Stimulated activated CD8-positive, alpha-beta memory T cell treated with anti-CD3 and anti-CD28 coated beads, Interleukin-12 subunit alpha, Interleukin-12 subunit beta, amount 100 ng/mL, for 24 hours (primary cell): ENCODE measurements at regions not wholly inside any gene's neighbourhood (a gene's known extent, or its start where the extent isn't known, plus 50 kb on each side); places are given as distances from the start of the nearest gene placed in this dataset.
"Not testable (repeated sequence)": the region's sequence is repeated elsewhere in the genome, so short reads cannot be mapped to it uniquely, and the experiment has no call there.

Experiments
- DNase-seq: peaks from one replicate; pipeline ENCODE4 v3.0.0-alpha.2; 2020; ENCODE audit errors: extremely low read depth

DNA sequence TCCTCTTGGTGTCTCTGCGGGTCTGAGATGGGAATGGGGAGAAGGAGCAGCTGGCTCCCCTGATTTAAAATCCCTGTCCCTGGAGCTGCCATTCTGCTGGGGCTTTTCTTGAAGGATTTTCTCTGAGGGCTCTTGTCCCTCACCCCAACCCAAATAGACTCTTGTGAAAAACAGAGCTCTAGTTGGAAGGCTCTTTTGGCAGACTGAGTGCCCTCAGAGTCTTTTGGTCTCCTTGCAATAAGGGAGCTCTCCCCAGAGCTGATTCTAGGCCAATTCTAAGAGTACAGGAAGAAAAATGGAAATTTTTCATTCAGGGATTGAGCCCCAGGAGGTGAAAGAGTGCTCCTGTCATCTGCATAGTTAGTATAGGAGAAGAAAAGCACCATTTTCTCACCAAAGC is 238.3 kb downstream of the COG6 start:
- DNase-seq: no peak

DNA sequence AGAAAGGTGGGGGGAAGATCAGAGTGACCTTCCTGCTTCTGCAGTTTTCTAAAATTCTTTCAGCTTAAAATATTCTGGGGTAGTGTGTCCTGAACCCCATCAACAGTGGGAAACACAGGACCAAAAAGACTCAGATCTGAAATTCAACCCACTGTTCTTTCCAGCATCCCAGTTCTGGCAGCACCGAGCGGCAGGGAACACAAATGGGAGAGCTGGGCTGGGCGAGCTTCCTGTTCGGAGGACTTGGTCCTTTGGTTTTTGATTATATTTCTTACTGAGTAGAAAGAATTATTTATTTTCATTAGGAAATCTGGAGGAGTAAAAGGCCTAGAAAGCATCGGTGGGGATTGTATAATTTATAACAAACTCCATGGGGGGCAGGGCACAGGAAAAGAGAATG is 239.1 kb downstream of the COG6 start:
- no peak for DNase-seq

DNA sequence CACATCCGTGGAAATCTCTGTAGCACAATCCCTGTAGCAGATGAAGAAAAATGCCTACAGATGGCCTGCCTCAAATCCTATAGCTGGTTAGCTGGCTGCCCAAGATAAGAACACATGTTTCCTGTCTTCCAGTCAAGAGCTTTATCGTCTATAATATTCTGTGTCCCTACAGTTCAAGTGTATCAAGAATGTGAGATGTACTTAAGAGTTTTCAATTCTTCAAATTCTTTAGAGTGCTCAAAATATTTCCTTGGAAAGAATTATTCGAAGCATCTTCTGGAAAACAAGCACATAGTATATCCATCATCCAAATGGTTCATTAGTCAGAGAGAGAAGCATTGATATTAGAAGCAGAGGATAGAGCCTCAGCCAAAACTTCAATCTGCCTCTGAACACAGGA is 239.8 kb downstream of the COG6 start:
- no peak for DNase-seq

DNA sequence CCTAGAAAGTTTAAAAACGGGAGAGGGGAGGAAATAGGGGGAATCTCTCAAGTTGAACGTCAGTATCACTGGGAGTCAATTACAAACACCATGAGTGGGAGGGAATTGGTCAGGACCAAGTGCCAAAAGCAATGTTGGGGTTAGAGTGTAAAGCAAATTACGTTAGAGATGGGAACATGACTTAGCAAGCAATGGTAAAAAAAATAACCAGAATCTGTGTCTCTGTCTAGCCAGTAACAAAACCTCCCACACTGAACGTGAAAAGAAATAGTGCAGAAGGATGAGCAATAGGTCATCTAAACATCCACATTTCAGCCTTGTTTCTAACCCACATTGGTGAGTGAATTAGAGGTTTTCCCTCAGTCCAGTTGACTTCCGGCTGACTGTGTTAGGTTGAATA is 242.2 kb downstream of the COG6 start:
- no peak for DNase-seq

DNA sequence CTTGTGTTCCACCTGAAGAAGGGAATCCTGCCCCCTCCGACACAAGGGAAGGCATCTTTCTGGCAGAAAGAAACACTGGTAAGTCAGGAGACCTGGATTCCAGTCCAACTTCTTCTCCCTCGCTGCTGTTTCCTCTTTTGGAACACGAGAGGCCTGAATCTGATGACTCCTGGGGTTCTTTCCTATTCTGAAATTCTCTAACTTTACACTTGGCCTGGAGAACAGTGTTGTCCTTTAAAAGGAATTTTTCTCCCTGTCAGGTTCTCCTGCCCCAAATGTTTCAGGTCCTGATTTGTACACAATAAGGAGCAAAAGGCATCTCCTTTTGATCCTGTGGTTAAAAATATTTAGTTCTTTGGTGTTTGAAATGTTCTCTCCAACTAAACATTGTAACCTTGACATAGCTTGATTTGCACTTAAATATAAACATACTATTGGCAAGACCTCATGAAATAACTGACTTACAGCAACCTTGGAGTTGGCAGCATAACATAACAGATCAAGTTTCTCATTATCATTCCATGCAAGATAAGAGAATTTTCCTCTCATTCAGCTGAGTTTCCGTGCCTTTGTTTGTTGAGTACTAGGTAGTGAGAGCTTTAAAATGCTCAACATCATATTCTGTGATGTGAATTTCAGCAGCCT is 244.8 kb downstream of the COG6 start:
- no peak for DNase-seq

DNA sequence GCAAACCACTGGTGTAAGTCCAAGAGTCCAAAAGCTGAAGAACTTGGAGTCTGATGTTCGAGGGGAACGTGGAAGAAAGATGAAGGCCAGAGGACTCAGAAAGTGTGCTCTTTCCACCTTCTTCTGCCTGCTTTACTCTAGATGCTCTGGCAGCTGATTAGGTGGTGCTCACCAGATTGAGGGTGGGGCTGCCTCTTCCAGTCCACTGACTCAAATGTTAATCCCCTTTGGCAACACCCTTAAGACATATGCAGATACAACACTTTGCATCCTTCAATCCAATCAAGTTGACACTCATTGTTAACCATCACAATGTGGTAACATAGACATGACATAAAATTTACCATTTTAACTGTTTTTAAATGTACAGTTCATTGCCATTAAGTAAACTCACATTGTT is 249.5 kb downstream of the COG6 start:
- no peak for DNase-seq

DNA sequence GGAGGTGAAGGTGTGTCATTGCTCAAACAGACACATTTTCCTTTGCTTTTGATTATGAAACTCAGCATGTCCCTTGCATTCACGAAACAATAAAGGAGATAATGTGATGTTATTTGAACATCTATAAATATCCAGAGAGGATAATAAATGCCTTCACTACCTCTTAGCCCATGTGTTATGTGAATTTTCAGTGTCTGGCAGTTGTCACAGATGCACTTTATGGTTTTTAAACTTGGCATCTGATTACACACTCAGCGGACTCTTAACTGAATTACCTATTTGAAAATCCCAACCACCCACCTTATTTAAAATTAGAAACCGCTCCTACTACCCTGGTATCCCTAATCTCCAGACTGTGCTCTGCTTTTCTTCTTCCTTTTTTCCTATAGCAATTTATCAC is 254.2 kb downstream of the COG6 start:
- DNase-seq: no peak

DNA sequence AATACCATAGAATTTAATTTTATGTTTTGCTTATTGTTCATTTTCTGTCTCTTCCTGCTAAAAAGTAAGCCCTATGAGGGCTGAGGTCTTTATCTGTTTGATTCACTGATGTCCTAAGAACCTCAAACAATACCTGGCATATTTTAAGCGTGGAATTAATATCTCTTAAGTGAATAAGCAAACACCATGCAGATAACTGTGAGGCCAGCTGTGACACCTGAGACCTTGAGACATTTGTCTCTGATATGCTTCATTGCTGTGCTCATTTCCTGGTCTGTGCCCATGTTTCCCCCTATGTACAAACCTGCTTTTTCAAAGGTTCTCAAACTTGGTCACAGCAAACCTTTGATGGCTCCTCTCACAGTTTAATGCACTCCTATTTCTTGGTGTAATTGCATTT is 254.6 kb downstream of the COG6 start:
- no peak for DNase-seq

DNA sequence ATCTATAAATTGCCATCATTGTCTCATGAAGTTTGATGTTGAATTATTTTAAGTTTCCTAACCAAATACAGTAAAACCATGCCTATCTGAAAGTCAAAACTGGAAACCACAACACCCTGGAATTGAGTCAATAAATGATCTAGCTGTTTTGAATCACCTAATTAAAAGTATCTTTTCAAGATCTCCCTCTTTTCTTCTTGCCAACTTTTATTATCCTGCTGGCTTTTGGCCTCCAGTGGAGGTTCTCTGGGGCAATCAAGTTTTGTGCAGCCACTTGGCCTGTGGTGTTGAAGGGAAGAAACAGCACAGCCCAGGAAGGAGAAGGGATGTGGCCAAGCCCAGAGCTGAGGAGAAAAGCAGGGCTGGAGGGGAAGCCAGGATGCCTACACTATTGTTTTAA is 255.4 kb downstream of the COG6 start:
- no peak for DNase-seq

DNA sequence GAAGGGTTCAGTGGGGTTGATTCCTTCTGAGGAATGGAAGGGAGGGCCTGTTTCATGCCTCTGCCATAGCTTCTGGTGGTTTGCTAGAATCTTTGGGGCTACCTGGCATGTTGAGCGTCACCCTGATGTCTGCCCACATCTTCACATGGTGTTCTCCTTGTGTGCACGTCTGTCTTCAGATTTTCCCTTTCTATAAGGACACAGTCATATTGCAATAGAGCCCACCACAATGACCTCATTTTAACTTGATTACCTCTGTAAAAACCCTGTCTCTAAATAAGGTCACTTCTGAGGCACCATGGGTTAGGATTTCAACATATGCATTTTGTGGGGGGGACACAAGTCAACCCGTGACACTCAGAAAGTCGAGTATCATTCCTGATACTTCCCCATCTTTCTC is 257.9 kb downstream of the COG6 start:
- no peak for DNase-seq

DNA sequence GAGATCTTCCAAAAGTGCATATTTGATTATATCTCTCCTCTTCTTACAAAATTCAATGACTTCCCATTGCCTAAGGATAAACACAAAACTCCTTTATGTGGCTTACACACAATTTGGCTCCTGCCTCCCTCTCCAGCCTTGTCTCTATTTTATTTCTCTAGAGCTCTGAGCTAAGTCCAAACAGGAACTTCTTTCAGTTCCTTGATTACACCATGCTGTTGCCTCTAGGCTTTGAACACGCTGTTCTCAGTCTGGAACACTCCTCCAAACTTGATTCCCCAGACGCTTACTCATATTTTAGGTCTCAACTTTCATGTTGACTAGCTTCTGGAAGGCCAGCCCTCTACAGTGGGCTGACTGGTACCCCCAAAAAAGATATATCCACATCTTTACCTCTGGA is 258.5 kb downstream of the COG6 start:
- no peak for DNase-seq

DNA sequence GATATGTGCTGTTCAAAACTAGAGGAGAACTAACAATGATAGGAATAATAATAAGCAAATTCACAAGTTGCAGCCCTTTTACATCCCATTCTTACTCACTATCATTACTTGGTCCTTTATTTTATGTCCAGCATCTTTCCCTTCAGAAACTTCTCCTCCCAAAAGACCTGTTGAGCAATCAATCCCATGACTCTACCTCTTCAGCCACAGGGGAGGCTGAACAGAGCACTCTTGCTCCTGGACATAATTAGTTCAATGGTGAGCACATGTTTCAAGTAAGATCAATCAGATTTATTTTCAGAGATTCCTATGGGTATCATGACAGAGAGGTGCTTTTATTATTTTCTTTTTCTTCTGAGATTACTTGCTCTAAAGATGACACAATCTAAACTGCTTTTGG is 260.0 kb downstream of the COG6 start:
- DNase-seq: no peak

DNA sequence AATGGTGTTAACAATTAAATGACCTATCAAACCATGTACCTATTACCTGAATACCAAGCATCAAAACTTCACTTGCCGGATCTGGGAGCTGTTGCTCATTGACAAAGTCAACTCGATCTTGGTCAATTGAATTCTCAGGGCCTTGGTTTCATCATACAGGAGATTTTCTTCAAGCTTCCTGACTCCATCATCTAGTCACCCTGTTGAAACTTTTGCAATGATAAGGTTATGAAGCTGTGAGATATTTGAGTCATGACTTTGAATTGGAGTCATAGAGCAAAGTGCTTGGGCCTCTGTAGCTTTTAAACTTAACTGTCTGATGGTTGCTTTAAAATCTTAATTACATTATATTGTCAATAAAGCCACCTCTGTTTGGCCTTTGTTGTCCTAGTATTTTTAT is 260.9 kb downstream of the COG6 start:
- no peak for DNase-seq

DNA sequence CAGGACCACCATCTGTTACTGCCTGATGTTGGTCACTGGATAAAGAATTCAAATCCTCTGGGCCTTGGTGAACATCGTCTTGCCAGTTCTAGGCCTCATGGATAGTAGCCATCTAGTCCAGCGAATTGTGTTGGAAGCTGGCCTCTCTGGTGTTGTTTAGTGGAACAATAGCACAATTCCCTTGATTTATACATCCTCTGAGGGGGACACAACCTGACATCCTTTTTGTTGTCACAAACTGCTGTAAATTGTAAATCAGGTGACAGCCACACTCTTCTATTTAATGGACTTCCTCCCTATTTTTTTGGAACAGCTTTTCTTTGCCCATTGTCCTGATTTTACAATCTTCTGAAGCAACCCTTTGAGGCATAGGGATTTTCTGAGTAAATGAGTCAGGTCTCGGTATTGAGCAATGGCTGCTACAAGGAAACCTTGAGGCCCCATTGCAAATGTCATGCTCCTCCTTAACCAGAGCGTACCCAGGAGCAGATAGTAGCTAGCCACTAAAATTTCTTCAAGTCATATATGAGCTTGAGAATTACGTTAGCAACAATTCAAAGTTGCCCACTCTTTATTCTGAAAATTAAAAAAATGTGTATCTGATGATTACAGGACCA is 263.3 kb downstream of the COG6 start:
- no peak for DNase-seq

DNA sequence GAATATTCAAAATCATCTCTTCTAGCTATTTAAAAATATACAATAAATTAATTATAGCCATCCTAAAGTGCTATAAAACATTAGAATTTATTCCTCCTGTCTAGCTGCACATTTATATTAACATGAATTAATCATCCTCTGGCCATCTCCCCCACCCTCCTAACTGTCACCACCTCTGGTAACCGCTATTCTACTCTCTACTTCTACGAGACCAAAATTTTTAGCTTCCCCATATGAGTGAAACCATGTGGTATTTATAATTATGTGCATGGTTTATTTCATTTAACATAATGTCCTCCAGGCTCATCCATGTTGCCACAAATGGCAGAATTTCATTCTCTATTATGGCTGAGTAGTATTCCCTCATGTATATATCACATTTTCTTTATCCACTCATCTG is 265.2 kb downstream of the COG6 start:
- no peak for DNase-seq

DNA sequence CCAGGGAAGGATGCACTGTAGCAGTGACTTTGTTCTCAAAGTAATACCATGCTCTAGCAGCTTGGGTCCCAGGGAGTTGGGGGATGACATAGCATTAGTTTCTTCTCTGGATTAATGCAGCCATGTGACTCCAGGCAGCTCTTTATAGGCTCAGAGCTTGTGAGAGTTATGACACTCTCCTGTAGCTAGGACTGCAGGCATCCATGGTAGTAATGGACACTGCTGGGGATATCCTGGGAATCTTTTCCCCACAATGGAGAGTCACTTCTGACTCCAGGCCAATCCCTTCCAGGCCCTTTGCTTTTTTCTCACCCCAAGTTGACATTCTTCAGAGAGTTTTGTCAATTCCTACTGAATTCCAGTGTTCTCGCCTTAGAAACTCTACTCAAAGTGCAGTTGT is 270.9 kb downstream of the COG6 start:
- no peak for DNase-seq

DNA sequence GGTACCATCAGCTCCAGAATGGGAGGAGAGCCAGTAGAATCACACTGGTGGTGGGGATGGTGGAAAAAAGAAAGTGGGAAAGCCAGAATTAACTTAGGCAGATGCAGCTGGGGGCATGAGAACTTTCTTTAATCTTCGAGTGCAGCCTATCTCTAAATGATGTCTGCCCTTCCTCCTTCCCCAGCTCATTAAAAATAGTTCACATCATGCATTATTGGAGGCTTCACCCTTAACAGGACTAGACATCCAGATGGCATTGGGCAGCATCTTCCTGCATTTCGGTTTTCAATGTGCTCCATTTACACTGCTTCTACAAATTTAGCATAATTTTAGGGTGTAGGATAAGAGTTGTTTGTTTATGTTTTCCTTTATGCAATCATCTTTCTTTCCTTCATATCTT is 272.8 kb downstream of the COG6 start:
- no peak for DNase-seq

DNA sequence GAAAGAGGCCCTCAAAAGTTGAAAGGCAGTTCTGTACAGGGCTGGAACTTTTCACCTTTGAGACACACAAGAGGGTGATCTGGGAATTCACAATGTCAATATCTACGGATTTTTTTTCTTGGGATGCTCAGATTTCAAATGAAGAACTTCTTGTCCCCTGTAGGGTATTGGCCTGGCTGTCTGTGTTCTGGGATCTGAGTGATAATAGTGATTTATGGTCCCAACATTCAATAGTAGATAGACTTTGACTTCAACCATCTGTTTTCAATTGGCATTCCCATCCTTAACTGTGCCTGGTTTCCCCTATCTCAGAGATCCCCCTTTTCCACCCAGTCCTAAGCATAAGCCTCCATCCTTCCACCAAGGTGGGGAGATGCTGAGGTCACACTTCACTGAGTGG is 274.1 kb downstream of the COG6 start:
- no peak for DNase-seq

DNA sequence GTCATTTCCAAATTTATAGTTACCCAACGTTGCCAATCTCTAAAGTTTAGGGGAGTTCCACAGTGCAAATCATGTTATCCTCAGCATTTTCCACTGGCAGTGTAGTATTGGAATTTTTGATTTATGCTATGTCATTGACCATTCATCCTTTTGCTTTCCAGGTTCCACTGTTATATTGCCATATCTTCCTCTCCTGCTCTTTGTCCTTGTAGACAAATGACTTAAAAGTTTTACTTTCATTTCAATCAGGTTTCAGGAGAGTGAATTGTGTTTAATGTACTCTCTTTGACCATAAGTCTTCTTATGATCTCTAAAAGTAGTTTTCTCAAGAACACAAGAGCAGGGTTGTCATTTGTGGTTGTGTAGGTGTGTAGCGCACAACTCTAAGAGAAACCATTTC is 274.6 kb downstream of the COG6 start:
- DNase-seq: no peak

DNA sequence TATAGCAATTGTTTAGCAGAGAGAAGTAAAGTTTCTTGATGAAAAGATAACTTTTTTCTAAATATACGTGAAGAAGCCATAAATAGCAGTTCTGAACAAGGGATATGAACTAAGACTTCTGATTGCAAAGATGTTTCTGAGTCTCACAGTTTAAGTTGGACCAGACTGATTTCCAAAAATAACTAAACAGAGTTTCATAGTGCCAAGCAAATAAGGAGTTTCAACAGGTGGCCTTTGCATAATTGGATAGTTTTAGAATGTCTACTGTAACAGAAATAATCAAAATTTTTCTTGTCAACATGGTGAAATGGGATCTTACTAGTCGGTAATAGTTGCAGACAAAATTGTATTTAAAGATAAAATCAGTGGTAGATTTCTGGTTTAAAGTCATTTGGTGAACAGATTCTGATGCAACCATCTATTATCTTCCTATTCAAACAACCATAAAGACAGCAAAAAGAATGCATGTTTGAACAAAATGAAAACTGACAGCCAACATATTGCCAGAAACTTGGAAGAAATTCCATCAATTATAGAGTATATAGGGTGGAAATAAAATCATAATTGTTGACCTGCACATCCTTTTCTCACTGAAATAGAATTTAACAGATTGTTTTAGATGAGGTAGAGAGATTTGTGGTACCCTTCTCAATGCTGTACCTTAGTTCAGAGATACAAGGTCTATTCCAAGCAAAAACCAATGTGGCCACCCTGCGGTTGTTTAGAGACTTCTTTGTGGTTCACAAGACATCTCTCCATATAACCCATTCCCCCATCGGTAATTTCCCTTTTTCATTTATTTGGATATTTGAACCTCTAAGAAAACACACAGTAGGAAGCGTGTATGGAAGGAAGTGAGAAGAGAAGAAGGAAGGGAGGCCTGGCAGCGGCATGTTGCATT is 275.3 kb downstream of the COG6 start:
- DNase-seq: no peak

DNA sequence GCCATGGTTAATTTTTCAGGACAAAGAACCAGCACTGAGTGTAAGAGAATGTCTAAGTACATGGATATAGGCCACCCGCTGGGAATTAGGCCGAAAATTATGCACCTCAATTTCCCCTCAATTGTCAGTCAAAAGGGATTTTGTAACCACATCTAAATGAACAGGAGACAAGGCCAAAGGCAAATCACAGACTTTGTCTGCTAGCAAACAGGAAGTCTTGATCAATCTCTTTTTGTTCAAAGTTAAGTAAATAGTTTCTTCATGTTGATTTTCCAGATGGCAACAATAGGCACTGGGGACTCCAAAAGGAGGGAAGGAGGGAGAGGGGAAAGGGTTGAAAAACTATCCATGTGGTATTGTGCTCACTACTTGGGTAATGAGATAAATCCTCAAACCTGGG is 276.0 kb downstream of the COG6 start:
- DNase-seq: no peak

DNA sequence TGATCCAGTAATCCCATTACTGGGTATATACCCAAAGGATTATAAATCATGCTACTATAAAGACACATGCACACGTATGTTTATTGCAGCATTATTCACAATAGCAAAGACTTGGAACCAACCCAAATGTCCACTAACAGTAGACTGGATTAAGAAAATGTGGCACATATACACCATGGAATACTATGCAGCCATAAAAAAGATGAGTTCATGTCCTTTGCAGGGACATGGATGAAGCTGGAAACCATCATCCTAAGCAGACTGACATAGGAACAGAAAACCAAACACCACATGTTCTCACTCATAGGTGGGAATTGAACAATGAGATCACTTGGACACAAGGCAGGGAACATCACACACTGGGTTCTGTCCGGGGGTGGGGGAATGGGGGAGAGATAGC is 277.1 kb downstream of the COG6 start:
- DNase-seq: not testable (repeated sequence)

DNA sequence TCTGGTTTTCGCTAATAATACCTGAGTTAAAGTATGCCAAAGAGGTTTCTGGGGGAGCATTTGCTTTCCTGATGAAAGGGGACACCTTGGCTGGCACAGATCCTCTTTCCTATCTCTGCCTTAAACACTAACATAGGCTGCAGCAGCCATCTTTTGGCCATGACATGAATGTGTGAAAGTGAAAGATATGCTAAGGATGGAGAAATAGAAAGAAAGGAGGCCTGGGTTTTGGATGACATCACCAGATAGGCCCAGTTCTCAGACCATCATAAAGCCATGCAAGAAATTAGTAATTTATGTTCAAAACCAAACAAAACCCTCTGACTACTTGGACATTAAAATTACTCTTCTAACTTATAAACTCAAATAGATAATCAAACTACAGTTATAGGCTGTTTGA is 279.7 kb downstream of the COG6 start:
- DNase-seq: no peak
